Cardiac fibroblast (primary cell): ENCODE measurements at regions not wholly inside any gene's neighbourhood (a gene's known extent, or its start where the extent isn't known, plus 50 kb on each side); places are given as distances from the start of the nearest gene placed in this dataset.

Experiments used
- DNase-seq, 2 donors: peaks; one replicate each; pipeline versions ENCODE4 v3.0.0 to v3.0.0-alpha.2; 2010; ENCODE audit warnings: low read depth in 2 of 2
- H3K4me3 ChIP-seq, 2 donors: replicated peaks in 1 of 2; 1 replicate in 1 of 2; 2 replicates in 1 of 2; pipeline ENCODE4 v1.5.1; 2011; ENCODE audit warnings: low read depth in 2 of 2, low read length in 2 of 2, mild to moderate bottlenecking in 2 of 2, moderate library complexity in 1 of 2
- TF ChIP-seq, protein P1 (sequence below): IDR thresholded peaks from one replicate; pipeline ENCODE4 v1.5.1; 2011; ENCODE audit warnings: low read depth, mild to moderate bottlenecking, low read length, inconsistent platforms

DNA sequence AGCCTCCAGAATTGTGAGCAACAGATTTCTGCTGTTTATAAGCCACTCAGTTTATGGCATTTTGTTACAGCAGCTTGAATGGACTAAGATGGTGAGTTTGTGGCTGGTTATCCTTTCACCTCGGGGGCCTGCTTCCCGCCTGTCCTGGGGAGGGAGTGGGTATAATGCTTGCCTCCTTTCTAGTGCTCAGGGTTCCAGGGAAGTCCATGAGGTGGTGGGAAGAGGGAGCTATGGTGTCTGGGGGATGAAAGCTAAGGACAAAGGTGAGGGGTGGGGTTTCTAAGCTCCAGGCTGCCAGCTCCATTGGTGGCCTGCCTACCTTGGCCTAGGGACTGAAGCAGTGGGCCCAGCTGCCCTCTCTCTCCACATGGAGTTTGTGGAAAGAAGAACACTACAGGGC lies 50.2 kb upstream of the SDK2 start:
- H3K4me3 ChIP-seq = no peak overlapping the region
- DNase-seq = no peak
- TF ChIP-seq, protein P1, sequence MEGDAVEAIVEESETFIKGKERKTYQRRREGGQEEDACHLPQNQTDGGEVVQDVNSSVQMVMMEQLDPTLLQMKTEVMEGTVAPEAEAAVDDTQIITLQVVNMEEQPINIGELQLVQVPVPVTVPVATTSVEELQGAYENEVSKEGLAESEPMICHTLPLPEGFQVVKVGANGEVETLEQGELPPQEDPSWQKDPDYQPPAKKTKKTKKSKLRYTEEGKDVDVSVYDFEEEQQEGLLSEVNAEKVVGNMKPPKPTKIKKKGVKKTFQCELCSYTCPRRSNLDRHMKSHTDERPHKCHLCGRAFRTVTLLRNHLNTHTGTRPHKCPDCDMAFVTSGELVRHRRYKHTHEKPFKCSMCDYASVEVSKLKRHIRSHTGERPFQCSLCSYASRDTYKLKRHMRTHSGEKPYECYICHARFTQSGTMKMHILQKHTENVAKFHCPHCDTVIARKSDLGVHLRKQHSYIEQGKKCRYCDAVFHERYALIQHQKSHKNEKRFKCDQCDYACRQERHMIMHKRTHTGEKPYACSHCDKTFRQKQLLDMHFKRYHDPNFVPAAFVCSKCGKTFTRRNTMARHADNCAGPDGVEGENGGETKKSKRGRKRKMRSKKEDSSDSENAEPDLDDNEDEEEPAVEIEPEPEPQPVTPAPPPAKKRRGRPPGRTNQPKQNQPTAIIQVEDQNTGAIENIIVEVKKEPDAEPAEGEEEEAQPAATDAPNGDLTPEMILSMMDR = no peak

DNA sequence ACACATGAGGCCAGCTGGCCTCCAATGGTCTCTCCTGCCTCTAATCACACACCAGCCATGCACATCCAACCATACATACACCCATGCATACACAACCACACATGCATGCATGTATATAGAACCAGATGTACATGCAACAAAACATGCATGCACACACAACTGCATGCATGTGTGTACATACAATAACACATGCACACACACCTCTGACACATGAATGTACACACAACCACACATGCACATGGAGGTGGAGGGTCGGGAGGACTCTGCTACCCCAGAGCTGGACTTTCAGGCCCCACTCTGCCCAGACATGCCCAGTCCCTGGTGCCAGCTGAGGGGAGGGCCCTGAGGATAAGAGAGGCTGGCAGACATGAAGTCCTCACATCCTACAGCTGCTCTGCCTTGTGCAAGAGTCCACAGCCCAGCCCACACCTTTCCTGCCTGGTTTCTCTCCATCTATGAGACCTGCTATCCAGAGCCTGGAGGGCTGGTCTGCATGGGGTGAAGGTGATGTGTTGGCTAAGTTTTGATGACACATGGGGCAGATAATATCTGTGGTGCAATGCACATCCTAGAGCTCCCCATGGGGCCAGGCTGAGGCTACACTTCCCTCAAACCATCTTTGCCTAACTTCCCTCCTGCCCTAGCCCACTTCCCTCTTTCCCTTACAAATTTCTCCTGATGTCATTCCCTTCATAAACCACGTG lies 50.9 kb upstream of the SDK2 start:
- no peak overlapping the region for H3K4me3 ChIP-seq
- no peak for DNase-seq
- TF ChIP-seq, protein P1 = no peak

DNA sequence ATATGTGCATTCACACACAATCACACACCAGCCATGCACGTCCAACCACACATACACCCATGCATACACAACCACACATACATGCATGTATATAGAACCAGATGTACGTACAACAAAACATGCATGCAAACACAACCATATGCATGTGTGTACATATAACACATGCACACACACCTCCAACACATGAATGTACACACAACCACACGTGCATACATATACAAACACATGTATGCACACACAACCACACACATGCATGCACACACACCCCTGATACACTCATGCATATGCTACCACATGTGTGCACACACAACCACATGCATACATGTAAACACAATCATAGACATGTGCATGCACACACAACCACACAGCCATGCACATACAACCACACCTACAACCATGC lies 52.0 kb upstream of the SDK2 start:
- DNase-seq = no peak
- TF ChIP-seq, protein P1 = no peak
- no peak overlapping the region for H3K4me3 ChIP-seq

DNA sequence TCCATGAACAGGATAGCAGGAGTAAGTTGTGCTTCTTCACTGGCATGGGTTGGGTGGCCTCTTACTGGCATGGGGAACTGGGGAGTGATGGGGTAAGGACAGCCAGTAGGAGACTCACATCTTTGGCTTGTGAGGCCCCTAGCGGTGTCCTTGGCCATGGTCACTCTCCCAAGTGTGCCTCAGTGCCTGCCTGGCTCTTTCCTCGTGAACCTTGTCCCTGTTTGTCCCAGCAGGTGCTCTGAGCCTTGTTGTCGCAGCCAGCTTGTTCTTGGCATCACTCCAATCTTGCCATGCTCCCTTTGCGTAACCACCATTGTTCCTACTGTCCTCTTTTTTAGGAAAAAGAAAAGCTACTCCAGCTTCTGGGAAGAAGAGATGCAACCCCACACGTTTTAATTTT lies 53.6 kb upstream of the SDK2 start:
- H3K4me3 ChIP-seq = no peak overlapping the region
- TF ChIP-seq, protein P1 = no peak
- DNase-seq = no peak

DNA sequence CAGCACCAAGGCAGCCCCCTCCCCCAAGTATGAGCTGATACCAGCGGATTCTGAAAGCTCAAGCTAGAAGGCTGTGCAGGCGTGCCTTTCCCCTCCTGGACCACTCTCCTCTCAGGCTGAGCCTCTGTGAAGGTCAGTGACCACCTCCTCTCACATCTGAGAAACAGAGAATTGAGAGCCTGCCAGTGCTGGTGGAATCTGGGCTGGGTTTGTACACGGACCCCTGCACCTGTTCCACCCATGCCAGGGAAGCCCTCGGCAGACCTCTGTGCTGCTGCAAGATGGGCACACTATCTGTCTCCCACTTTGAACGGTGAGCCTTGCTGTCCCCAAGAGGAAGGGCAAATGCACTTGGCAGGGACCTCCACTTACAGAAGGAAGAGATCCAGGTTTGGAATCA lies 54.7 kb upstream of the SDK2 start:
- TF ChIP-seq, protein P1 = no peak
- no peak overlapping the region for H3K4me3 ChIP-seq
- no peak for DNase-seq

DNA sequence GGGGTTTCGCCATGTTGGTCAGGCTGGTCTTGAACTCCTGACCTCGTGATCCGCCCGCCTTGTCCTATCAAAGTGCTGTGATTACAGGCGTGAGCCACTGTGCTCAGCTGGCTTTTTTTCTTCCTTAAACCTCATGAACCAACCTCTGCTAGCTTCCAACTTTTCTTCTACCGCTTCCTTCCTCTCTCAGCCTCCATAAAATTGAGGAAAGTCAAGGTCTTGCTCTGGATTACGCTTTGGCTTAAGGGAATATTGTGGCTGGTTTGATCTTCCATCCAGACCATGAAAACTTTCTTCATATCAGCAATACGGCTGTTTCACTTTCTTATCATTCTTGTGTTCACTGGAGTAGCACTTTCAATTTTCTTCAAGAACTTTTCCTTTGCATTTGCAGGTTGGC lies 57.5 kb upstream of the SDK2 start:
- TF ChIP-seq, protein P1 = no peak
- DNase-seq = no peak
- H3K4me3 ChIP-seq = no peak overlapping the region

DNA sequence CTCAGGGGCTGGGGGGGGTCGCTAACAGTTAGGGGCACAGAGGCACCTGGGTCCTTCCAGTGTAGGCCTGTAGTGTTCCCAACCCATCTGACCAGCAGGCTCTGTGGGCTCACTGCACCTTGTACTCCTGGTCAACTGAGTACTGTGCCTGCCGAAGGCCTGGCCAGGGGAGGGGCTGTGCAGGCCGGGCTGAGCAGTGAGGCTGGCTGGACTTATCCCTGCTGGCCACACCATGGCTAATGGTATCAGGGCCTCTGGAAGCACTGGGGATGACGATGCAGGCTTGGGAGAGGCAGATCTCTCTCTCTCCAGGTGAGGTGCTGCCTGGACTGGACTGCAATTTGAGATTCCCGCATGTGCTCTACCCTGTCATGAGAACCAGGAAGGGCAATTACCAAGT lies 58.9 kb upstream of the SDK2 start:
- no peak for DNase-seq
- H3K4me3 ChIP-seq = no peak overlapping the region
- TF ChIP-seq, protein P1 = no peak
